Hematopoietic multipotent progenitor cell treated with erythropoietin and hydrocortisone succinate and interleukin-3 and kit ligand, for 8 days (in vitro differentiated cells): ENCODE measurements at regions not wholly inside any gene's neighbourhood (a gene's known extent, or its start where the extent isn't known, plus 50 kb on each side); places are given as distances from the start of the nearest gene placed in this dataset.
A peak's percentile ranks its signal among the peaks of the same experiment; 100 is the strongest.
"Not testable (repeated sequence)": the region's sequence is repeated elsewhere in the genome, so short reads cannot be mapped to it uniquely, and the experiment has no call there.

Experiments
- DNase-seq: peaks from one replicate; pipeline ENCODE4 v3.0.0-alpha.2; 2015

GRCh38 chr12:74689071-74689655, 151.5 kb downstream of the ATXN7L3B start:
- DNase-seq: peak; percentile 56

- no peak for DNase-seq
Measured at GRCh38 chr12:74689929-74690328, 152.3 kb downstream of the ATXN7L3B start.

GRCh38 chr12:74719447-74719846, 181.8 kb downstream of the ATXN7L3B start:
- no peak for DNase-seq

- DNase-seq: no peak
Measured at GRCh38 chr12:74722709-74723108, 185.1 kb downstream of the ATXN7L3B start.

GRCh38 chr12:74725154-74725553, 187.5 kb downstream of the ATXN7L3B start:
- no peak for DNase-seq

GRCh38 chr12:74728006-74728405, 190.4 kb downstream of the ATXN7L3B start:
- no peak for DNase-seq

- DNase-seq: no peak
Measured at GRCh38 chr12:74732164-74732784, 194.6 kb downstream of the ATXN7L3B start.

- peak; percentile 23 for DNase-seq
Measured at GRCh38 chr12:74732826-74733225, 195.2 kb downstream of the ATXN7L3B start.

GRCh38 chr12:74741112-74741511, 203.5 kb downstream of the ATXN7L3B start:
- no peak for DNase-seq

- DNase-seq: no peak
Measured at GRCh38 chr12:74747305-74747704, 209.7 kb downstream of the ATXN7L3B start.

- DNase-seq: no peak
Measured at GRCh38 chr12:74751441-74751840, 213.8 kb downstream of the ATXN7L3B start.

GRCh38 chr12:74752215-74752614, 214.6 kb downstream of the ATXN7L3B start:
- DNase-seq: no peak

- DNase-seq: no peak
Measured at GRCh38 chr12:74770552-74770951, 232.9 kb downstream of the ATXN7L3B start.

- no peak for DNase-seq
Measured at GRCh38 chr12:74775276-74775675, 237.6 kb downstream of the ATXN7L3B start.

GRCh38 chr12:74776378-74776777, 238.7 kb downstream of the ATXN7L3B start:
- DNase-seq: no peak

- DNase-seq: no peak
Measured at GRCh38 chr12:74780182-74780849, 242.7 kb downstream of the ATXN7L3B start.

- DNase-seq: not testable (repeated sequence)
Measured at GRCh38 chr12:74780850-74781241, 243.2 kb downstream of the ATXN7L3B start.

- DNase-seq: no peak
Measured at GRCh38 chr12:74781991-74782485, 244.4 kb downstream of the ATXN7L3B start.

- DNase-seq: no peak
Measured at GRCh38 chr12:74790931-74791330, 253.3 kb downstream of the ATXN7L3B start.

- no peak for DNase-seq
Measured at GRCh38 chr12:74791365-74791764, 253.7 kb downstream of the ATXN7L3B start.

GRCh38 chr12:74794522-74794921, 256.9 kb downstream of the ATXN7L3B start:
- no peak for DNase-seq

- no peak for DNase-seq
Measured at GRCh38 chr12:74801625-74802024, 264.0 kb downstream of the ATXN7L3B start.

- no peak for DNase-seq
Measured at GRCh38 chr12:74816398-74817175, 279.0 kb downstream of the ATXN7L3B start.
